HCT116 (cell line): ENCODE measurements at regions not wholly inside any gene's neighbourhood (a gene's known extent, or its start where the extent isn't known, plus 50 kb on each side); places are given as distances from the start of the nearest gene placed in this dataset.

Source experiments
- ATAC-seq: fragments of 200-7000 bp; cut with Tn5 transposase; 2 replicates; pipeline ENCODE4 v1.9.1; 2020; ENCODE audit warnings: mild to moderate bottlenecking, moderate library complexity
- BruUV-seq: library from RNA; stranded (reverse); fragments of 400-500 nt; replicated peaks from 2 replicates; lab custom pipeline; 2021; lab: Mats Ljungman, UMichigan
- CTCF ChIA-PET: fragments of 300-600 bp; sonication (Branson Sonifier 250); formaldehyde crosslinking; loops from one replicate; lab custom pipeline; 2021; ENCODE audit warnings: antibody characterized with exemption; lab: Charles Lee
- POLR2A ChIA-PET: fragments of 300-600, 350-600 bp; sonication (Branson Sonifier 250); formaldehyde crosslinking; loops from one replicate; lab custom pipeline; 2021; ENCODE audit warnings: antibody characterized with exemption; lab: Charles Lee
- RAD21 ChIA-PET, 2 experiments: fragments of 300-600 bp; sonication (Branson Sonifier 250); formaldehyde crosslinking; loops; one replicate each; lab custom pipeline; 2023; ENCODE audit warnings: low total read pairs in 2 of 2; ENCODE audit not compliant: uncharacterized antibody in 2 of 2, unreplicated experiment in 2 of 2, low non-redundant PET in 1 of 2; lab: Charles Lee
- DNase-seq: peaks from one replicate; pipeline ENCODE4 v3.0.0-alpha.2; 2010; ENCODE audit warnings: low read depth, low spot score
- H2AFZ ChIP-seq: fragments of 200-600 bp; shearing (Covaris generic), sonication (generic); 2 replicates; pipeline ENCODE4 v1.6.1; 2017; ENCODE audit warnings: low read depth, mixed run types, mixed read lengths, antibody characterized with exemption, low read length; ENCODE audit not compliant: poor library complexity, severe bottlenecking
- H3K27ac ChIP-seq: 2 replicates; pipeline ENCODE4 v1.5.1; 2012; ENCODE audit warnings: low read depth, low read length
- H3K27me3 ChIP-seq: fragments of 200-600 bp; sonication (generic); 2 replicates; pipeline ENCODE4 v1.6.1; 2016; ENCODE audit warnings: mixed run types, low read length, mixed read lengths; ENCODE audit not compliant: insufficient read depth
- H3K36me3 ChIP-seq, 2 experiments: fragments of 200-500 bp in 1 of 2; fragments of 200-600 bp in 1 of 2; sonication (Bioruptor generic) in 1 of 2; sonication (generic) in 1 of 2; 2 replicates each; pipeline versions ENCODE4 v1.5.1 to v1.6.1; 2014 to 2016; ENCODE audit warnings: low read length in 2 of 2, inconsistent platforms in 1 of 2, mixed read lengths in 1 of 2, mixed run types in 1 of 2; ENCODE audit not compliant: insufficient read depth in 2 of 2, control insufficient read depth in 1 of 2
- H3K4me1 ChIP-seq, 2 experiments: fragments of 200-600 bp in 1 of 2; sonication (generic) in 1 of 2; 2 replicates each; pipeline versions ENCODE4 v1.5.1 to v1.6.1; 2012 to 2017; ENCODE audit warnings: low read length in 2 of 2, inconsistent platforms in 1 of 2, mild to moderate bottlenecking in 1 of 2, mixed read lengths in 1 of 2, mixed run types in 1 of 2, moderate library complexity in 1 of 2; ENCODE audit not compliant: insufficient read depth in 2 of 2, control insufficient read depth in 1 of 2
- H3K4me2 ChIP-seq: fragments of 200-600 bp; sonication (generic); 2 replicates; pipeline ENCODE4 v1.6.1; 2017; ENCODE audit warnings: mixed run types, low read length, mixed read lengths
- H3K4me3 ChIP-seq, 2 experiments: fragments of 200-600 bp in 1 of 2; sonication (generic) in 1 of 2; replicated peaks in 1 of 2; 2 replicates each; pipeline ENCODE4 v1.5.1; 2011 to 2016; ENCODE audit warnings: low read length in 2 of 2, control low read depth in 1 of 2, low read depth in 1 of 2, mild to moderate bottlenecking in 1 of 2, mixed read lengths in 1 of 2, mixed run types in 1 of 2
- H3K79me2 ChIP-seq: fragments of 200-600 bp; sonication (generic); 2 replicates; pipeline ENCODE4 v1.6.1; 2017; ENCODE audit warnings: mild to moderate bottlenecking, mixed run types, low read length, moderate library complexity, mixed read lengths; ENCODE audit not compliant: insufficient read depth
- H3K9ac ChIP-seq: fragments of 200-600 bp; sonication (generic); 2 replicates; pipeline ENCODE4 v1.6.1; 2016; ENCODE audit warnings: low read length, mixed read lengths
- H3K9me2 ChIP-seq: fragments of 200-600 bp; sonication (generic), shearing (Covaris generic); 2 replicates; pipeline ENCODE4 v1.6.1; 2017; ENCODE audit warnings: mixed run types, mild to moderate bottlenecking, moderate library complexity; ENCODE audit not compliant: insufficient read depth
- H3K9me3 ChIP-seq, 2 experiments: fragments of 200-500 bp in 1 of 2; fragments of 200-600 bp in 1 of 2; sonication (Bioruptor generic) in 1 of 2; sonication (generic) in 1 of 2; 2 replicates each; pipeline ENCODE4 v1.6.1; 2014 to 2017; ENCODE audit warnings: low read length in 2 of 2, mixed read lengths in 2 of 2, inconsistent platforms in 1 of 2, low read depth in 1 of 2, mild to moderate bottlenecking in 1 of 2, mixed run types in 1 of 2, moderate library complexity in 1 of 2; ENCODE audit not compliant: control insufficient read depth in 1 of 2, insufficient read depth in 1 of 2
- H4K20me1 ChIP-seq: fragments of 200-600 bp; sonication (generic), shearing (Covaris generic); 2 replicates; pipeline ENCODE4 v1.6.1; 2017; ENCODE audit warnings: mixed run types, mild to moderate bottlenecking, moderate library complexity; ENCODE audit not compliant: insufficient read depth
- CBX3 ChIP-seq: IDR thresholded peaks from 2 replicates; pipeline ENCODE4 v1.6.1; 2012; ENCODE audit warnings: low read depth
- CEBPB ChIP-seq: IDR thresholded peaks from 2 replicates; pipeline ENCODE4 v1.6.1; 2012; ENCODE audit warnings: low read depth
- EZH2 ChIP-seq: fragments of 200-600 bp; sonication (generic); IDR thresholded peaks from 2 replicates; pipeline ENCODE4 v1.6.1; 2017; ENCODE audit warnings: antibody characterized with exemption, mixed run types
- FOSL1 ChIP-seq: IDR thresholded peaks from 2 replicates; pipeline ENCODE4 v1.6.1; 2012; ENCODE audit warnings: low read depth
- JUND ChIP-seq: IDR thresholded peaks from 2 replicates; pipeline ENCODE4 v1.6.1; 2012
- POLR2A ChIP-seq: IDR thresholded peaks from 2 replicates; pipeline ENCODE4 v1.7.0; 2011; ENCODE audit warnings: borderline replicate concordance; ENCODE audit not compliant: insufficient read depth, insufficient read length; ENCODE audit errors: extremely low read depth
- POLR2AphosphoS5 ChIP-seq: IDR thresholded peaks from 2 replicates; pipeline ENCODE4 v1.6.1; 2011; ENCODE audit warnings: mild to moderate bottlenecking, low read depth, low read length, moderate library complexity
- SIN3A ChIP-seq: IDR thresholded peaks from 2 replicates; pipeline ENCODE4 v1.6.1; 2012; ENCODE audit warnings: low read depth
- SP1 ChIP-seq: IDR thresholded peaks from 2 replicates; pipeline ENCODE4 v1.6.1; 2012; ENCODE audit warnings: low read depth
- TCF7L2 ChIP-seq: IDR thresholded peaks from 2 replicates; pipeline ENCODE4 v1.7.0; 2011; ENCODE audit warnings: borderline replicate concordance, inconsistent platforms; ENCODE audit not compliant: insufficient read depth, insufficient read length; ENCODE audit errors: extremely low read depth
- ZNF274 ChIP-seq: fragments of 200-500 bp; sonication (Bioruptor generic); IDR thresholded peaks from 2 replicates; pipeline ENCODE4 v1.6.1; 2014; ENCODE audit warnings: mild to moderate bottlenecking, low read depth, low read length, inconsistent platforms
- intact Hi-C: fragments of 100-400 bp; cut with micrococcal nuclease; formaldehyde crosslinking; loops from 2 replicates; pipeline ENCODE4 v1.10.0; 2022
- TF ChIP-seq, protein P1 (sequence below): IDR thresholded peaks from 2 replicates; pipeline ENCODE4 v1.6.1; 2012

GRCh38 chr18:29418136-29418535, 1241.2 kb upstream of the CDH2 start:
- Histone ChIP-seq H3K36me3 (no peaks in the 10 kb centered on the region), H3K4me1 (no peaks in the 10 kb centered on the region), H3K9ac (no peak overlapping the region), H4K20me1 (no peaks in the 10 kb centered on the region), H3K4me3 (no peak overlapping the region), H3K79me2 (no peaks in the 10 kb centered on the region), H3K9me2 (no peaks in the 10 kb centered on the region), H3K27ac (no peak overlapping the region), H3K4me2 (no peak overlapping the region), H3K9me3 (no peaks in the 10 kb centered on the region; a peak in 1 of 4 replicates), H3K27me3 (no peaks in the 10 kb centered on the region), H2AFZ (no peak overlapping the region)
- no peak for ATAC-seq
- no TSS peak for BruUV-seq
- POLR2A ChIA-PET = no interaction called here
- TF ChIP-seq POLR2A (no peak), JUND (no peak), SP1 (no peak), ZNF274 (no peak), FOSL1 (no peak), CBX3 (no peak), POLR2AphosphoS5 (no peak), EZH2 (no peak), CEBPB (no peak), SIN3A (no peak), TCF7L2 (no peak)
- no peak for DNase-seq
- intact Hi-C loops = no loop called here
- RAD21 ChIA-PET = no interaction called here
- CTCF ChIA-PET = no interaction called here

GRCh38 chr18:29406996-29407395, 1230.1 kb upstream of the CDH2 start:
- DNase-seq = no peak
- no peaks in the 10 kb centered on the region for H3K9me3 ChIP-seq
- no peaks in the 10 kb centered on the region for H3K27me3 ChIP-seq
- ChIA-PET POLR2A (no interaction called here), CTCF (no interaction called here), RAD21 (no interaction called here)
- H3K4me2 ChIP-seq = no peak overlapping the region
- no peaks in the 10 kb centered on the region for H3K79me2 ChIP-seq
- H4K20me1 ChIP-seq = no peaks in the 10 kb centered on the region
- no peak overlapping the region for H3K9ac ChIP-seq
- no TSS peak for BruUV-seq
- no peak for ATAC-seq
- intact Hi-C loops = no loop called here
- no peak overlapping the region for H3K27ac ChIP-seq
- no peak overlapping the region for H2AFZ ChIP-seq
- H3K4me1 ChIP-seq = no peaks in the 10 kb centered on the region
- H3K36me3 ChIP-seq = no peaks in the 10 kb centered on the region
- H3K4me3 ChIP-seq = no peak overlapping the region
- TF ChIP-seq POLR2A = no peak
- TF ChIP-seq SP1 = no peak
- no peak for TF ChIP-seq ZNF274
- no peak for TF ChIP-seq FOSL1
- TF ChIP-seq JUND = no peak
- no peak for TF ChIP-seq SIN3A
- TF ChIP-seq, protein P1, sequence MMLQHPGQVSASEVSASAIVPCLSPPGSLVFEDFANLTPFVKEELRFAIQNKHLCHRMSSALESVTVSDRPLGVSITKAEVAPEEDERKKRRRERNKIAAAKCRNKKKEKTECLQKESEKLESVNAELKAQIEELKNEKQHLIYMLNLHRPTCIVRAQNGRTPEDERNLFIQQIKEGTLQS = no peak
- H3K9me2 ChIP-seq = no peaks in the 10 kb centered on the region
